Gastrocnemius medialis (tissue), 4 donors: ENCODE measurements at regions not wholly inside any gene's neighbourhood (a gene's known extent, or its start where the extent isn't known, plus 50 kb on each side); places are given as distances from the start of the nearest gene placed in this dataset.
A peak's percentile ranks its signal among the peaks of the same experiment; 100 is the strongest.

Experiments
- ATAC-seq, 2 donors: fragments of 150-250 bp; one replicate each; pipeline ENCODE4 v1.9.1; 2016
- DNase-seq, 2 donors: peaks; one replicate each; pipeline ENCODE4 v3.0.0-alpha.2; 2019
- H3K27ac ChIP-seq, 4 donors: fragments of 200-600 bp; sonication (generic); 1 replicate in 1 of 4; 2 replicates in 3 of 4; pipeline ENCODE4 v1.5.1; 2016 to 2018; ENCODE audit warnings: mild to moderate bottlenecking in 2 of 4, moderate library complexity in 1 of 4
- H3K27me3 ChIP-seq, 3 donors: fragments of 200-600 bp; sonication (generic) in 2 of 3; 1 replicate in 1 of 3; 2 replicates in 2 of 3; pipeline versions ENCODE4 v1.5.1 to v1.6.0; 2016 to 2019; ENCODE audit warnings: mild to moderate bottlenecking in 1 of 3, moderate library complexity in 1 of 3
- H3K36me3 ChIP-seq, 2 donors: fragments of 200-600 bp; sonication (generic) in 1 of 2; one replicate each; pipeline ENCODE4 v1.5.1; 2017 to 2018
- H3K4me1 ChIP-seq, 2 donors: fragments of 200-600 bp; sonication (generic) in 1 of 2; one replicate each; pipeline ENCODE4 v1.5.1; 2016 to 2017; ENCODE audit warnings: mild to moderate bottlenecking in 2 of 2
- H3K4me3 ChIP-seq, 4 donors: fragments of 200-600 bp; sonication (generic) in 3 of 4; 1 replicate in 1 of 4; 2 replicates in 3 of 4; pipeline ENCODE4 v1.5.1; 2016 to 2019; ENCODE audit warnings: mild to moderate bottlenecking in 2 of 4
- H3K9me3 ChIP-seq, 3 donors: fragments of 200-600 bp; sonication (generic) in 2 of 3; 1 replicate in 1 of 3; 2 replicates in 2 of 3; pipeline ENCODE4 v1.5.1; 2016 to 2019
- CTCF ChIP-seq, 5 experiments: fragments of 450-650 bp in 3 of 5; fragments of 200-600 bp in 2 of 5; sonication (generic) in 2 of 5; IDR thresholded peaks in 4 of 5; conservative IDR thresholded peaks in 1 of 5; 1 replicate in 4 of 5; 2 replicates in 1 of 5; pipeline ENCODE4 v1.5.1; 2016 to 2019; ENCODE audit warnings: antibody characterized with exemption in 5 of 5, mild to moderate bottlenecking in 3 of 5, moderate library complexity in 3 of 5
- POLR2A ChIP-seq, 2 donors: fragments of 450-650 bp; IDR thresholded peaks; one replicate each; pipeline ENCODE4 v1.6.1; 2017; ENCODE audit warnings: antibody characterized with exemption in 2 of 2, mild to moderate bottlenecking in 2 of 2, moderate library complexity in 2 of 2
- in situ Hi-C, 4 donors: fragments of 200-750 bp; cut with MboI; loops; one replicate each; pipeline versions ENCODE4 v1.15.0 to v1.8.0; 2017; ENCODE audit warnings: low sequenced_read_pairs in 4 of 4
- intact Hi-C: fragments of 100-400 bp; cut with DNase I; formaldehyde crosslinking; loops from one replicate; pipeline ENCODE4 v1.15.1; 2023; ENCODE audit warnings: low total_unique reads

GRCh38 chr3:99545941-99546580 lies 92.3 kb upstream of the COL8A1 start:
- intact Hi-C loops (no loop called here), in situ Hi-C loops (no loop called here)
- DNase-seq (no peak), ATAC-seq (peak in 1 of 2 donors; percentile 49)
- H3K4me3 ChIP-seq: peak overlapping the region in 1 of 4 donors; percentile 17
- H3K9me3 ChIP-seq: no peaks in the 10 kb centered on the region
- no peaks in the 10 kb centered on the region for H3K36me3 ChIP-seq
- H3K27me3 ChIP-seq: no peaks in the 10 kb centered on the region
- peak overlapping the region in 3 of 4 donors; percentile 37 to 60 (median 60) for H3K27ac ChIP-seq
- H3K4me1 ChIP-seq: peaks cover 0 to 10% of the 10 kb centered on the region in 2 donors
- no peak for TF ChIP-seq CTCF (IDR thresholded peaks at IDR 0.05 in 4 of 5, conservative IDR thresholded peaks at IDR 0.05 in 1 of 5)
- TF ChIP-seq POLR2A (IDR thresholded peaks at IDR 0.05): no peak

GRCh38 chr3:99544786-99545281 lies 93.6 kb upstream of the COL8A1 start:
- no peak for DNase-seq
- Histone ChIP-seq H3K4me3 (no peak overlapping the region), H3K27me3 (no peaks in the 10 kb centered on the region), H3K9me3 (no peaks in the 10 kb centered on the region), H3K4me1 (peaks cover 0 to 10% of the 10 kb centered on the region in 2 donors), H3K36me3 (no peaks in the 10 kb centered on the region), H3K27ac (peak overlapping the region in 2 of 4 donors; percentile 60)
- intact Hi-C loops (no loop called here), in situ Hi-C loops (no loop called here)
- no peak for TF ChIP-seq POLR2A (IDR thresholded peaks at IDR 0.05)
- no peak for TF ChIP-seq CTCF (IDR thresholded peaks at IDR 0.05 in 4 of 5, conservative IDR thresholded peaks at IDR 0.05 in 1 of 5)
- ATAC-seq: peak in 1 of 2 donors; percentile 43

GRCh38 chr3:99543796-99544195 lies 94.6 kb upstream of the COL8A1 start:
- intact Hi-C loops (no loop called here), in situ Hi-C loops (no loop called here)
- H3K9me3 ChIP-seq: no peaks in the 10 kb centered on the region
- ATAC-seq (no peak), DNase-seq (no peak)
- peaks cover 0 to 7% of the 10 kb centered on the region in 2 donors for H3K4me1 ChIP-seq
- H3K27ac ChIP-seq: peak overlapping the region in 1 of 4 donors; percentile 7
- no peaks in the 10 kb centered on the region for H3K27me3 ChIP-seq
- TF ChIP-seq POLR2A (IDR thresholded peaks at IDR 0.05) (no peak), CTCF (IDR thresholded peaks at IDR 0.05 in 4 of 5, conservative IDR thresholded peaks at IDR 0.05 in 1 of 5) (no peak)
- no peaks in the 10 kb centered on the region for H3K36me3 ChIP-seq
- H3K4me3 ChIP-seq: no peak overlapping the region

- intact Hi-C loops (no loop called here), in situ Hi-C loops (no loop called here)
- DNase-seq (no peak), ATAC-seq (no peak)
- Histone ChIP-seq H3K27ac (peak overlapping the region in 1 of 4 donors; percentile 7), H3K4me3 (no peak overlapping the region), H3K36me3 (no peaks in the 10 kb centered on the region), H3K4me1 (peaks cover 0 to 5% of the 10 kb centered on the region in 2 donors), H3K9me3 (no peaks in the 10 kb centered on the region), H3K27me3 (no peaks in the 10 kb centered on the region)
- no peak for TF ChIP-seq POLR2A (IDR thresholded peaks at IDR 0.05)
- no peak for TF ChIP-seq CTCF (IDR thresholded peaks at IDR 0.05 in 4 of 5, conservative IDR thresholded peaks at IDR 0.05 in 1 of 5)
Observed at GRCh38 chr3:99542767-99543518, 95.5 kb upstream of the COL8A1 start.
